HG03196 (cell line): ENCODE measurements at regions not wholly inside any gene's neighbourhood (a gene's known extent, or its start where the extent isn't known, plus 50 kb on each side); places are given as distances from the start of the nearest gene placed in this dataset.
"Not testable (repeated sequence)": the region's sequence is repeated elsewhere in the genome, so short reads cannot be mapped to it uniquely, and the experiment has no call there.

Experiments
- ATAC-seq: cut with Tn5 transposase; IDR thresholded peaks from one replicate; pipeline ENCODE4 v1.9.1; 2021; ENCODE audit not compliant: unreplicated experiment

DNA sequence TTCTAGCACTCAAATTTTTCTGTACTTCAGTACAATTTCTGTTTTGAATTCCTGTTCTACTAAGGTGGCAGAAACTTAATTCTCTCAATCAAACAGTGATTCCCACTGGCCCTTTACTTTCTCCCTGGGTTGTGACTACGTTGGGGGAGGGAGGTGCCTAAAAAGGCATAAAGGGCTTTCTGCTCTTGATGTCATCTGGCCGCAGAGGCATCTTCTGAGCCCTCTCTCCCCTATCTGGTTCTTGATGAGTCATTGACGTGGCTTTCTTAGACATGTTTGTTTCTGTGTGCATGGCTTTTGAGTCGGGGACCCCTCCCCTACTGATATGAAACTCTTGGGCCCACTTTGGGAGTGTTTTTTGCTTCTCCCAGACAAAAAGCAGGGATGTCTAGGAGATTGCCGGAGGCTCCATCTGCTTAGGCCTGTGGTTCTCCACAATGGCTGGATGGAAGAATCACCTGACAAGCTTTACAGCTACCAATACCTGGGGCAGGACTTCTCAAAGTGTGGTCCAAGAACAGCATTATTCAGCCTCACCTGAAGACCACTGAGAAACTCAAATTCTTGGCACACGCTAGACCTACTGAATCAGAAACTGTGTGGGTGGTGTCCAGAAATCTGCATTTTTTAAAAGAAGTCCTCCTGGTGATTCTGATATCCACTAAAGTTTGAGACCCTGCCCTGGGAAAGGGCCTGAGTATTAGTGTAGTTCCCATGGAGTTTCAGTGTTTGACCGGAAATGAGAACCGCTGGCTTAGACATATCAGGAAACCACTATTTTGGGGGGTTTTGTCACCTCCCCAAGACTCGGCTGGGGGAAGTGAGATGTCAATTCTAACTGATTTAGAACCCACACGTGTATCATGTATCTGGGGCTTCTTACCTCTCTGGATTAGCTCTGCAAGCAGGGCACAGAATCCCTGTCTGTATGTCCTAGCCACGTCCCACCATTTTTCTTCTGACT lies 395.7 kb upstream of the PDE3A start:
- ATAC-seq: no peak

DNA sequence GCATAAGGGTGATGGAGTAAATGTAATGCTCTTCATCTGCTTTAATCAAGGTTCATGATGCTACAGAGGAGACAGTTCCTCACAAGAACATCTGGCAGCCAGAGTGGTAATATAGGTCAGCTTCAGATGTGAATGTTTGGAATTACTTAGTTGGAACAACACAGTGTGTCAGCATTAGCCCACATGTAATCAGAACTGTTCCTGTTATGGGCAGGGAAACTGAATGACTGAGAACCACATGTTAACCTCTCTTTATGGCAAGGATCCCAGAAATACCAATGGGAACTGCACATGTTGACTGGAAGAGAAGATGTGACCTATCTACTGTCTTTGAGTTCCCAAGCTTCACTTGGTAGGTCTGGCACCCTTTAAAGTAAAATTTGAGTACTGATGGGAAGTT lies 390.1 kb upstream of the PDE3A start:
- no peak for ATAC-seq

DNA sequence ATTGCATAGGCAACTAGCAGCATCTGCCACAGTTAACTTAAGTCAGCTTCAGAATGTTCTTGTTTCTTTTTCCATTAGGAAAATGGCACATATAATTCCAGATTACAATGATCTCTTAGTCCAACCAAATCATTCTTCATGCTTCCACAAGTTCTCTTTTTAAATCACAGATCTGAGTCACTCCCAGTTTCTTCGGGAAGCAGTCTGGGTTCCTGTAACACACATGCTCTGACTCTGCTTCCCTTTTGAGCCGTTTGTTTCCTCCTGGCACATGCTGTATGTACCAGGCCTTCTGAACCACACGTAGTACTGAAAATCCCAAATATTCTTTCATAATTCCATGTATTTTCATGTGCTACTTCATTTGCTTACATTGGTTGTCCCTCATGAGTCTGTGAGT lies 388.8 kb upstream of the PDE3A start:
- no peak for ATAC-seq

DNA sequence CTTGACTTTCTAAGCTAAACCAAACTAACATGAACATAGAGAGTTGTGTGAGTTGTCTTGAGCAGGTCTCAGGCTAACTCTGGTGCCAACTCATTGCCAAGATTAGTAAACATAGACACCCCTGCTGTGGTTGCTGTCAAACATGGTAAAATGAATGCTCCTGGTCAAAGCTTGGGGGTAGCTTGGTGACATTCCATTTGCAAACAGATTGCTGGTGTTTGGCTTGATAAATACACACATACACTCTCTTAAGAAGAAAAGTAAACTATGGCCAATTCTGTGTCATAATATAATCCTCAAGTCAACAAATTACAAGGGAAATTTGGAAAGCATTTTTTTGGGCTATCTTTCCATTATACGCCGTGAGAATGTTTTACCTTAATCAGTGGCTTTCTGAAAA lies 386.4 kb upstream of the PDE3A start:
- no peak for ATAC-seq

DNA sequence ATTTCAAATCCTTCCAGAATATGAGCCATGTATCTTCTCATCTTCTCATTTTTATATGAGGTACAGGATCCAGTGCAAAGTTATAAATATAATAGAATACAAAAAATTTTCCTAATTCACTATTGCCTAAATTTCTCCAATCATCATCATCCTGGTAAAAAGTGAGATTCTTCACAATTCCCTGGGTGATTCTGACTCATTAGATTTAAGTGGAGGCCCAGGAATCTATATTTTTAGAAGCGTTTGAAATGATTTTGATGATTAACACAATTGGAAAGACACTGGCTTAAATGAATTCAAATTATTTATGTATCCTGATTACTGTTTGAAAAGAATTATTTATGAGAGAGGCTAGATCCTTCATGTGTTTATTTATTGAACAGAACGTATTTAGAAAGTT lies 380.3 kb upstream of the PDE3A start:
- ATAC-seq: no peak

DNA sequence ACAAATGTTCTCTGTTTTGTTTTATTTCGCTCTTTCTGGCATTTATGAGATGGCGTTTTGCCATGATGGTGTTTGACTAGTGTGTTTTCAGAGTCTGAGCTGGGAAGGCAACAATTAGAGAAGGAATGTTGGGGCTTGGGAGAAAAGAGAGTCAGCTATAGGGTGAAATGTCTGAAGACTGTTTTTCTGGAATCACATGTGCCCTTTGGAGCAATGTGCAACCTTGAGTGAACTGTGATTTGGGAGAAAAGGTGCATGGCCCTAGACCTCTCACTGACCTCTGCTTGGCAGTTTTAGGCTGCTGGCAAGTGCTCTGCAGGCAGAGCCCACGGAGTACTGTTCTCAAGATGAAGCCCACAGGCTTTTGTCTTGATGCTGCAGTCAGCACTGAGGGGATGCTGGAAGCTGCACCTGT lies 379.9 kb upstream of the PDE3A start:
- no peak for ATAC-seq

DNA sequence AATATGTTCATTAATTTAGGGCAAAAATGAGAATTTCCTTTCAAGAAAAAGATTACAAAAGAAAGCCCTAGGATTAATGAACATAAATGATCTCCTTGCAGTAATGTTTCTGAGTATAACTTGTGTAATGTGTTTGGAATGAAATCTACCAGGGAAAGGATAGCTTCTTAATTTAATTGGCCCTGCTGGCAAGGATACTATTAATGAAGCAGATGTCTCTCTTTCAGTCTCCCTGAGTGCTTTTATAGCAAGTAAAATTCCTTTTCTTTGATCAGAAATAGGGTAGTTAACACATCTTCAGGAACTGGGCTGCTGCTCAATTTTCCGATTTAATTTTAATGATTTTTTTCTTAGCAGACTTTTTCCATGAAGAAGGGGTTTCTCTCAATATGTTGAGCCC lies 379.4 kb upstream of the PDE3A start:
- ATAC-seq: no peak

DNA sequence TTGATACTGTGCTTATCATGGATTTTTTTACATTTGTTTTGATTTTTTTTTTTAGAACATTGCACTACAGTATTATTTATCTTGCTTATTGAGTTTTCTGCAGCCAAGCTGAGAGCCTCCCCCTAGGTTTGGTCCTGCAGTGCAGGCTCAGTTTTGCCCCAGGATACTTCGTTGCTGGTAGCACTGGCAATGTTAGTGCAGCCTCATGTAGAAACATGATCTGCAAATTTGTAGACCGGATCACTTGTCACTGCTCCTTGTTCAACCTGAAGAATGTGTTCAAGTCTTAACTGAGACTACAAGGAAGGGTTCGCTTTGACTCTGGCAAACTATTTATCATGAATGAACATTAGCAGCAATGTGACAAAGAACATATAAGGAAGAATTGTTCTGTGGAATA lies 377.2 kb upstream of the PDE3A start:
- ATAC-seq: no peak

DNA sequence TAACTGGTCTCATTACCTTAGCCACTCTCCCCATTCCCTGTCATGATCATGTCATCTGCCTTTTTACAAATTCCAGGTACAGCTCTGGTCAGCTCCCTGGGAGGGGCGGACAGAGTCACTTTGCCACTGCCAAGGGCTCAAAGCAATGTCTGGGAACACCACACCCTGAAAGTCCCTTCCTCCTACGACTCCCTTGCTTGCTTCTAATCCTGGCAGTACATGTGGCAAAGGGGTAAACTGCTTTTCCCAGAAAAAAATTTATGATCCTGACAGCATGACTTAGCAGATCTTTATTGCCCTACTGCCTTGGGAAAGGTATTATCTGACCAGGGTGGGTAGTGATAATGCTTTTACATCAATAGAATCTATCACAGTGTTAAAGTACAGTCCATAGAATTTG lies 376.0 kb upstream of the PDE3A start:
- no peak for ATAC-seq

DNA sequence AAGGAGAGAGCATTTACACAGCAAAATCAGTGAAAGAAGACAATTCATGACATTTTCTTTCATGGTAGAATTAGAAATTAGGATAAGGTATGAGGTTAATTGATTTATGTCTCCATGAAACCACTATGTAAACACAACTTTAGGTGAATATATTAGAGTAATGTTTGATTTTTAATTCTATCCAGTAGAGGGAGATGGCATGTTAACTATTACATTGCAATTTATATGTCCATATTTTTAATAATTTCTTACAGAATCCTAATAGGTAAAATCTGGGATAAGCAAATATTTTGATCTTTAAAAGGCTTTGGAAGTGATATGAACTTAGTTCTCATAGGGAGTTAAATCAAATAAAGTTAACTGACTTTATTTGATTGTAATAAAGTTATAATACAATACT lies 373.4 kb upstream of the PDE3A start:
- no peak for ATAC-seq

DNA sequence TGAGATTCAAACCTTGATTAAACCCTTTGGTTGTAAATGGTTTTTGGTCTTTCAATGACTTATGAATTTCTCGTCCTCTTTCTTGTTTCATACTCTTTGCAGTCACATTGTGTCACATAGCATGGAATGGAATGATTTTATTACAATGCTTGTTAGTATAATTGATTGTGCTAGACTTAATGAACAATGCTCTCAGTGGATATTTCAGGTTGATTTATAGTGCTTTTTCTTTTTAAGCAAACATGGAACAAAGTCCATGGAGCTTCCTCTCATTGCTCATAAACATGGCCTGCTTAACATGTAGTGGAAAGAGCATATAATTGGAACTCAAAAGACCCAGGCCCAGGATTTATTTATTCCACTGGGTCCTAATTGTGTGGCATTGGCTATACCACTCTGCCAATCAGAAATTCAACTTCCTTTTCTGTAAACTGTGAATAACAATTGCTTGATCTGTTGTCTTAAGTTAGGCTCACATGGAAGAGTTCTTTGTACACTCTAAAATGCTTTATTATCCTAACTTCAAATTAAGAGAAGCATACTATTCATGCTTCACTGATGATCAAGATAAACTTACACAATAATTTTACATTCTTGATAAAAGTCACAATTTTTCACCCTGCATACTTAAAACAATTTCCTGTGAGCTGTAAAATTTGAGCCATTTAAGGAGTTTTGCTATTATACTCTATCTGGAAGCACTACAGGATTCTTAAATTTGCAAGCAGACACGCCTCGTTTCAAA lies 370.5 kb upstream of the PDE3A start:
- ATAC-seq: no peak

DNA sequence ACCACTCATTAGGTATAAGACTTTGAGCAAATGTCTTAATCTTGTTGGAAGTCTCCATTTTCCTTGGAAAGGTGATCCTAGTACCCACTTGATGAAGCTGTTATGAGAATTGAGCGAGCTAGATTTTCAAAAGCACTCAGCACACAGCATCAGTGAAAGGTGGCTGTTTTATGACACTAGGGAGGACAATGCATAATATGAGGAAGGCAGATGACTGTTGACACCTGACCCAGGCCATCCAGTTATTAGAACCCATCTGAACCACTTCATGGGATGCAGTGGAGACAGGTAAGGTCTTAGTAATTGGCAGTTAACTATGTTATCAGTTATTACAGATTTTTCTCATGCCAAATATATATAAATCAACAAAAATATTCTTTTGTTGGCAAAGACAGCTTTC lies 369.9 kb upstream of the PDE3A start:
- no peak for ATAC-seq

DNA sequence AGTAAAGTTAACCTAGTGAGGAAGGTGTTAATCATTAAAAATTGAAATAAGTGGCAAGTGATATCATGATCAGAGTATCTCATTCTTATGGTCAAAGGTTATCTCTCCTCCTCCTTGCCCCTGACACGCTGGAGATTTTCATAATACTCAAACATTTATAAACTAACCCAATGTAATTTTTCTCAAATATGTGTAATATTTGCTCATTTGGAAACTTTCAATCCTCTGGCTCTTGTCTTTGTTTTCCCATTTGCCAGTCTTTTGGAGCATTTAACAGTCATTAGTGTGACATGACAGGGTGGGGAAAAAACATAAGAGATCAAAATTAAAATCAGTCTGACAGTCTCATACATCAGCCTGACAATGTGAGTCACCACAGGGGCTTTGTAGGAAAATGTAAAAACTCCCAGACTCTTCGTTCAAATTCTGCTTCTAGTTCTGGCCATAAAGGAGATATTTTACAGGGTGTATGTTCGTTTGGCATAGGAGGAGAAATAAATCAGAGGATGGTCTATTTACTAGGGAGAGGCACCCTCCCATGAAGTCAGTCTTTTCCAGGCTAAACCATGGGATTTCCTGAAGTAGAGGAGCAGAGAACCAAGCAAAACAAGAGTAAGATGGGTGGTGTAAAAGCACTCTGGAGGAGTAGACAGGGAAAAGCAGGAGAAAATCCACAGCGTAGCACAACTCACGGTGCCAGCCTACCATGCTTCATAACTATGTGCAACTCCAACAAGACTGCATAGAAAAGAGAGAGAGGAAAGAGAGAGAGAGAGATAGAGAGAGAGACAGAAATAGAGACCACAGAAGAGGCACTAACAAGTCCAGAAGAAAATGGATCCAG lies 369.2 kb upstream of the PDE3A start:
- no peak for ATAC-seq

DNA sequence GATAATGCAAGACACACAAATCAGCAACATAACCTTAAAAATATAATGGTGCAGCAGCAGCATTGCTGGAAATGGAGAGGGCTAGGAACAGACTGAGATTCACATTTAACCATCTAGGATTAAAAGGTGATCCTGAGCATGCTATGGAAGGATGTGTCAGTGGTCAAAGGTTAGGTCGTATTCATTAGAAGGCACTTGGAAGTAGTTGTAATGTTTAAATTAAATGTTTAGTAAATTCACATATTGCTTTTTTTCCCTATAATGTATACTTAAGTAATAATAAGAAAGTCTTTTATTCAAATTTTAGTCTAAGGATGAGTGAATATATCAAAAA lies 368.6 kb upstream of the PDE3A start:
- ATAC-seq: no peak

DNA sequence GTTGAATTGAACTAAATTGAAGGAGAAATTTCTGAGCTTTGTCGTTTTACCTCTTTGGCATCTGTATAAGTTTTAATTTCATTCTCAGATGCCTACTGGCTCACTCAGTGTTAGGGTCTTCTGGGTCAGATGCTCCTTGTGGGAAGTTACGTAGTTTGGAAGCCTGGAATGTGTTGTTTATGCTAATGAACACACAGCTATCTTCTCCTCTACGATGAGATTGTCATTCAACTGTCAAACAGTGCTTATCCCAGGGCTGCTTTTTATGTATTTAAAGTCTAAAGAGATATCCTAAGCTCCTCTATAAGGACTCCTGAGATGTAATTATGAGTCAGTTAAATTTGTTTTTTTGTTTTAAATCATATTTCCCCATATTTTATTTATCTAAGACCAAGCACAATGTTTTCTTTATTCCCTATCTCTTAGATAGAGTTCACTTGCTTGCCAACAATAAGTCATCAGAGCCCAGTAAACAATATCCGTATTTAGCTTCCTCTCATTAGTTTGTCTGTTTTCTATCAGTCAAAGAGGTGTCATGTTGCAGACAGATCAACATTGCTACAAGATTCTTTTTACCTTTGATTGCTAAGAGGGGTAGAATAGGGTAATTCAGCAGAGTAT lies 368.0 kb upstream of the PDE3A start:
- no peak for ATAC-seq

DNA sequence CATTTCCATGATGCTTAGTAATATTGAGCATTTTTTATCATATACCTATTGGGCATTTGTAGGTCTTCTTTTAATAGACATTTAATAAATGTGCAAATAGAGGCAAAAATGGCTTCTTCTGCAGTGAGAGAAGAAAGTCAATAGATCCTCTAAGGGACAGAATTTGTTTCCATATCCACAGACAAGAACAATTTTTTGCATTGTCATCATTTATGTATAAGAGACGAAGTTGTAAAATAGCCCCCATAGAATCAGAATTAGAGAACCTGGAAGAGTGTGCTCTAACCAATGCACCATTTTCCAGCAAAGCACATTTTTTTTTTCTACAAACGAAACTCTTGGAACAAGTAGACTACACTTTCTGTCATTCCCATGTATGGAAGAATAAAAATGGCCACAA lies 365.1 kb upstream of the PDE3A start:
- ATAC-seq: no peak

DNA sequence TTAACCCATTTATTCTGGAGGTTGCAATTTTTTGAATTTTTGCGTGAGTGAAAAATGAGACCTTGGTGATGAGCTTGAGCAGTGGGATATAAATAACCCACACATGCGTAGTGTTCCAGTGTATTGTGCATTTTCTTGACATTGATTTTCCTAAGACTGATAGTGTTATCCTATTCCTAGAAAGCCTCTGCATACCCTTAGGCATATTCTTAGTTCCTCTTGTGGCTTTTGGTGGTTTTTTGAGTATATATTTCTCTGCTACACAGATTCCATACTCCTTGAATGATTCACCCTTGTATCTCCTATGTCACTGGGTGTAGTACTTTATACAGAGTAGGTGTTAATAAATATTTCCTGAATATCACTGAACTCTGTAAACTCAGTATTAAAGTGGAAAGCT lies 363.4 kb upstream of the PDE3A start:
- no peak for ATAC-seq

DNA sequence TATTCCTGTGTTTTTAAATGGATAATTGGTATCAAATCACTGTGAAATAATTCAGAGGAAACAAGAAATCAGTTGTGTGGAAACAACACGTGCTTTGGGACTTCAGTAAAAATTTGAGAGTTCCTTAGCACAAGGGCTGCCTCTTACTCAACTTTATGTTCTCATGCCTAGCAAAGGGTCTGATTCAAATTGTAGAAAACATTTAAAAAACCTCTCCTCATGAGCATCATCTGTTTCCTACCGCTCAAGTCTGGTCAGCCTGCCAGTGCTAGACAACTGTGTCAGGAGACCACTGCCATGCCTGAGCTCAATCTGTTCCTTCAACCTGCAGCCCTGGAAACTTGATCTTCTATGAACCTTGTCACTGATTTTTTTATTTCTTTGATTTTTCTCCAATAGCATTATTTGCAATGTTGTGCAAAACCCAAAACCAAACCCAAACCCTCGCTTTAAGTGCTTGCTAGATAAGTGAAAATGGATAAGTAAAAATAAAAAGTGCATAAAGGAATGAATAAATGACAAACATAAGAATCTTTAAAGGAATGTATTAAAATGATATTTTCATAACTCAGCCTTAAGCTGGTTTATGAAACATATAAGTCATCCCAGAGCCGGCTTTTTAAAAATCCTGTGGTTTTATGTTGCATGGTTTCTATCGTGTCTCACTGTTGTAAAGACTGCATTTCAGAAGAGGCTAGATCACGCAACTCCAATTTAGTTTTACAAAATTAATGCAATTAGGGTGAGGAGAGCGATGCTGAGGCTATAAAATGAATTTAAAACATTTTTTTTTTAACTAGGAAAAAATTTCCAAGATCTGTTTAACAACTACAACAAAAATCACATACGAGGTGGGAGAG lies 361.2 kb upstream of the PDE3A start:
- no peak for ATAC-seq

DNA sequence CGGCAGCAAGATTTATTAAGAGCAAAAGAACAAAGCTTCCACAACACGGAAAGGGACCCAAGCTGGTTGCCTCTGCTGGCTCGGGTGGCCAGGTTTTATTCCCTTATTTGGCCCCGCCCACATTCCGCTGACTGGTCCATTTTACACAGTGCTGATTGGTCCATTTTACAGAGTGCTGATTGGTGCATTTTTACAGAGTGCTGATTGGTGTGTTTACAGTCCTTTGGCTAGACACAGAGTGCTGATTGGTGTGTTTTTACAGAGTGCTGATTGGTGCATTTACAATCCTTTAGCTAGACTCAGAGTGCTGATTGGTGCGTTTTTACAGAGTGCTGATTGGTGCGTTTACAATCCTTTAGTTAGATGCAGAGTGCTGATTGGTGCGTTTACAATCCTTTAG lies 358.4 kb upstream of the PDE3A start:
- ATAC-seq: not testable (repeated sequence)

DNA sequence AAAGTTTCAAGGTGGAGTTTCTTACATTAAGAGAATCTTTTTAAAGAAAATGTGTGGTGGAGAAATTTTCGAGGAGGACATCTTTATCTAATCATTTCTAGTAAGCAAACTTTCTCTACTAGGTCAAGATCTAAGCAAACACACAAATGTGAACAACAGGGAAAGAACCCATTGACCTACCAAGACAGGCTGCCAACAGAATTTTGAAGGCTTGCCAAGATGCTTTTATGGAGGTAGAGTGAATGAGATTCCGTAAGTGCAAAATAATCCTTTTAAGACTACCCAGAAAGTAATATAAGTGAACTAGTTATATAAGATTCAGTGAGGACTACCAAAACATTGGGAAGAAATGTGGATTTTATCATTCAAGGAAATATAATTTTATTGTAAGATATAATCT lies 357.1 kb upstream of the PDE3A start:
- no peak for ATAC-seq
